ENCODE measurements at regions not wholly inside any gene's neighbourhood (a gene's known extent, or its start where the extent isn't known, plus 50 kb on each side); places are given as distances from the start of the nearest gene placed in this dataset.

GRCh38 chr3:117255736-117256135 lies 546.2 kb downstream of the TUSC7 start:
- TF ChIP-seq SP1 (IDR thresholded peaks at IDR 0.05; ENCODE audit: low read depth, low read length) = no peak
- no peak for TF ChIP-seq TCF12 (IDR thresholded peaks at IDR 0.05; ENCODE audit: low read depth, low read length)
